Motor neuron (in vitro differentiated cells): ENCODE measurements at regions not wholly inside any gene's neighbourhood (a gene's known extent, or its start where the extent isn't known, plus 50 kb on each side); places are given as distances from the start of the nearest gene placed in this dataset.
"Not testable (repeated sequence)": the region's sequence is repeated elsewhere in the genome, so short reads cannot be mapped to it uniquely, and the experiment has no call there.

ENCODE experiments used
- ATAC-seq, 8 experiments: fragments of 200-7000 bp; cut with Tn5 transposase; replicated peaks in 6 of 8; 2 replicates each; pipeline ENCODE4 v1.8.0; 2021; ENCODE audit warnings: mild to moderate bottlenecking in 8 of 8, moderate library complexity in 8 of 8
- H3K27ac ChIP-seq, 2 donors: fragments of 250-450 bp; sonication (Bioruptor Pico); 2 replicates each; pipeline ENCODE4 v1.9.0; 2021; ENCODE audit warnings: antibody characterized with exemption in 2 of 2, mild to moderate bottlenecking in 2 of 2, moderate library complexity in 1 of 2
- H3K4me1 ChIP-seq, 2 donors: fragments of 250-450 bp; sonication (Bioruptor Pico); replicated peaks in 1 of 2; 2 replicates each; pipeline ENCODE4 v1.6.1; 2021; ENCODE audit warnings: antibody characterized with exemption in 2 of 2, mild to moderate bottlenecking in 2 of 2, moderate library complexity in 1 of 2
- H3K4me3 ChIP-seq, 5 donors: fragments of 250-450 bp; sonication (Bioruptor Pico); 2 replicates each; pipeline ENCODE4 v1.9.0; 2021; ENCODE audit warnings: antibody characterized with exemption in 5 of 5, mild to moderate bottlenecking in 5 of 5, moderate library complexity in 4 of 5
- WGBS, 10 experiments: fragments of 450-650 bp; shearing (Covaris generic); methylation state at CpG; one replicate each; pipeline ENCODE4 v1.0.0; 2022; 5-methylcytosine and 5-hydroxymethylcytosine counted together
- in situ Hi-C, 9 experiments: fragments of 400-800 bp; cut with MboI; loops; one replicate each; pipeline ENCODE4 v1.15.0; 2021; ENCODE audit warnings: low sequenced_read_pairs in 9 of 9, low pct_unique_long_range_greater_than_20kb in 2 of 9; ENCODE audit not compliant: unreplicated experiment in 9 of 9

GRCh38 chr16:29269192-29269811 is 137.2 kb downstream of the NPIPB11 start:
- H3K27ac ChIP-seq, H3K4me1 ChIP-seq, H3K4me3 ChIP-seq, in situ Hi-C loops: not testable (repeated sequence)
- ATAC-seq = peak in 5 of 8 experiments; percentile 16 to 30 (median 27)
- WGBS, 10 experiments = 50 to 100% methylated on average over 1 to 2 of the region's 10 CpGs; no CpG with 5 or more reads in 8 of the 10 experiments

- peak in 5 of 8 experiments; percentile 3 to 61 (median 20) for ATAC-seq
- H3K4me3 ChIP-seq, H3K4me1 ChIP-seq, H3K27ac ChIP-seq, in situ Hi-C loops: not testable (repeated sequence)
- WGBS, 10 experiments = 80 to 100% (median 94%) methylated on average over 1 to 4 of the region's 6 CpGs; no CpG with 5 or more reads in 6 of the 10 experiments
These were observed 137.7 kb downstream of the NPIPB11 start for GRCh38 chr16:29268785-29269191.

- H3K4me3 ChIP-seq, H3K4me1 ChIP-seq, in situ Hi-C loops, ATAC-seq, H3K27ac ChIP-seq: not testable (repeated sequence)
- 80 to 100% (median 82%) methylated on average over 1 to 6 of the region's 14 CpGs; no CpG with 5 or more reads in 6 of the 10 experiments for WGBS, 10 experiments
These were observed 138.2 kb downstream of the NPIPB11 start for GRCh38 chr16:29268348-29268747.

GRCh38 chr16:29267891-29268290 is 138.6 kb downstream of the NPIPB11 start:
- ATAC-seq, in situ Hi-C loops, H3K4me3 ChIP-seq, H3K27ac ChIP-seq, H3K4me1 ChIP-seq: not testable (repeated sequence)
- 80% methylated on average over 1 of the region's 6 CpGs; no CpG with 5 or more reads in 9 of the 10 experiments for WGBS, 10 experiments

GRCh38 chr16:29267055-29267619 is 139.4 kb downstream of the NPIPB11 start:
- in situ Hi-C loops, H3K27ac ChIP-seq, H3K4me1 ChIP-seq, H3K4me3 ChIP-seq, ATAC-seq: not testable (repeated sequence)
- 62% methylated on average over 3 of the region's 16 CpGs; no CpG with 5 or more reads in 9 of the 10 experiments for WGBS, 10 experiments

- in situ Hi-C loops, H3K27ac ChIP-seq, H3K4me3 ChIP-seq, H3K4me1 ChIP-seq: not testable (repeated sequence)
- 92% methylated on average over 4 of the region's 7 CpGs; no CpG with 5 or more reads in 9 of the 10 experiments for WGBS, 10 experiments
- ATAC-seq = peak in 5 of 8 experiments; percentile 9 to 30 (median 15)
These were observed 139.9 kb downstream of the NPIPB11 start for GRCh38 chr16:29266612-29267011.

GRCh38 chr16:29265255-29265853 is 141.2 kb downstream of the NPIPB11 start:
- peak; percentile 73 to 96 (median 88) for ATAC-seq
- H3K4me1 ChIP-seq, in situ Hi-C loops, H3K4me3 ChIP-seq, H3K27ac ChIP-seq: not testable (repeated sequence)
- WGBS, 10 experiments = 40% methylated on average over 1 of the region's 9 CpGs; no CpG with 5 or more reads in 9 of the 10 experiments

GRCh38 chr16:29264080-29264837 is 142.3 kb downstream of the NPIPB11 start:
- 57 to 90% (median 67%) methylated on average over 1 to 5 of the region's 11 CpGs; no CpG with 5 or more reads in 7 of the 10 experiments for WGBS, 10 experiments
- ATAC-seq, H3K27ac ChIP-seq, in situ Hi-C loops, H3K4me3 ChIP-seq, H3K4me1 ChIP-seq: not testable (repeated sequence)

- WGBS, 10 experiments = 80 to 100% (median 93%) methylated on average over 1 to 5 of the region's 7 CpGs; no CpG with 5 or more reads in 7 of the 10 experiments
- in situ Hi-C loops, H3K4me3 ChIP-seq, H3K4me1 ChIP-seq, ATAC-seq, H3K27ac ChIP-seq: not testable (repeated sequence)
These were observed 143.8 kb downstream of the NPIPB11 start for GRCh38 chr16:29262725-29263124.

- H3K27ac ChIP-seq = not testable (repeated sequence)
- peak in 2 of 8 experiments; percentile 24 to 52 for ATAC-seq
These were observed 144.9 kb downstream of the NPIPB11 start for GRCh38 chr16:29261427-29262248.

GRCh38 chr16:29260683-29261426 is 145.7 kb downstream of the NPIPB11 start:
- H3K4me1 ChIP-seq, H3K27ac ChIP-seq, ATAC-seq, H3K4me3 ChIP-seq, in situ Hi-C loops: not testable (repeated sequence)
- WGBS, 10 experiments = 100% methylated on average over 3 of the region's 25 CpGs; no CpG with 5 or more reads in 9 of the 10 experiments

More at GRCh38 chr16:29261427-29262248, 144.9 kb downstream of the NPIPB11 start:
- in situ Hi-C loops, H3K4me1 ChIP-seq, H3K4me3 ChIP-seq: not testable (repeated sequence)
- WGBS, 10 experiments = 75 to 100% (median 90%) methylated on average over 2 to 7 of the region's 37 CpGs; no CpG with 5 or more reads in 6 of the 10 experiments
